ENCODE measurements at regions not wholly inside any gene's neighbourhood (a gene's known extent, or its start where the extent isn't known, plus 50 kb on each side); places are given as distances from the start of the nearest gene placed in this dataset.

DNA sequence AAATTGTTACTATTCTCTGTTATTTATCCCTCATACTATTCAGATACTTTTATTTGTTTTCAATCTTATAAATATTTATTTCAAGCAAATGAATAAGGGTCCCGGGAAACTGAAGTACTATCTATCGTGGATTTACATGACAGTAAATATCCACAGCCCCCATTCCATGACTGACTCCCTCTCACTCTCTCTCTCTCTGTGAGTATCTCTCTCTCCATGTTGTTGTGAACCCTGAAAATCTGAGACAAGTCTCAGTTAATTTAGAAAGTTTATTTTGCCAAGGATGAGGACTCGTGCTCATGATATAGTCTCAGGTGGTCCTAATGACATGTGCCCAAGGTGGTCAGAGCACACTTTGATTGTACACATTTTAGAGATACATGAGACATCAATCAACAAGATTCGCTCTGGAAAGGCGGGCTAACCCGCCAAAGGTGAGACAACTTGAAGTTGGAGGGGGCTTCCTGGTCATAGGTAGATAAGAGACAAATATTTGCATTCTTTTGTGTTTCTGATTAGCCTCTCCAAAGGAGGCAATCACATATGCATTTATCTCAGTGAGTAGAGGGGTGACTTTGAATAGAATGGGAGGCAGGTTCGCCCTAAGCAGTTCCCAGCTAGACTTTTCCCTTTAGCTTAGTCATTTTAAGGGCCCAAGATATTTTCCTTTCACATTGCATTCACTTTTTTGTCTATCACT is 986.4 kb downstream of the NLGN4X start:
- TF ChIP-seq SRF (CRISPR knock-in tag; IDR thresholded peaks at IDR 0.05): no peak
- TF ChIP-seq, protein P1, sequence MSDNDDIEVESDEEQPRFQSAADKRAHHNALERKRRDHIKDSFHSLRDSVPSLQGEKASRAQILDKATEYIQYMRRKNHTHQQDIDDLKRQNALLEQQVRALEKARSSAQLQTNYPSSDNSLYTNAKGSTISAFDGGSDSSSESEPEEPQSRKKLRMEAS (CRISPR knock-in tag; IDR thresholded peaks at IDR 0.05): no peak
- TF ChIP-seq SETDB1 (IDR thresholded peaks at IDR 0.05; ENCODE audit: low read length): no peak
- TF ChIP-seq, protein P2, sequence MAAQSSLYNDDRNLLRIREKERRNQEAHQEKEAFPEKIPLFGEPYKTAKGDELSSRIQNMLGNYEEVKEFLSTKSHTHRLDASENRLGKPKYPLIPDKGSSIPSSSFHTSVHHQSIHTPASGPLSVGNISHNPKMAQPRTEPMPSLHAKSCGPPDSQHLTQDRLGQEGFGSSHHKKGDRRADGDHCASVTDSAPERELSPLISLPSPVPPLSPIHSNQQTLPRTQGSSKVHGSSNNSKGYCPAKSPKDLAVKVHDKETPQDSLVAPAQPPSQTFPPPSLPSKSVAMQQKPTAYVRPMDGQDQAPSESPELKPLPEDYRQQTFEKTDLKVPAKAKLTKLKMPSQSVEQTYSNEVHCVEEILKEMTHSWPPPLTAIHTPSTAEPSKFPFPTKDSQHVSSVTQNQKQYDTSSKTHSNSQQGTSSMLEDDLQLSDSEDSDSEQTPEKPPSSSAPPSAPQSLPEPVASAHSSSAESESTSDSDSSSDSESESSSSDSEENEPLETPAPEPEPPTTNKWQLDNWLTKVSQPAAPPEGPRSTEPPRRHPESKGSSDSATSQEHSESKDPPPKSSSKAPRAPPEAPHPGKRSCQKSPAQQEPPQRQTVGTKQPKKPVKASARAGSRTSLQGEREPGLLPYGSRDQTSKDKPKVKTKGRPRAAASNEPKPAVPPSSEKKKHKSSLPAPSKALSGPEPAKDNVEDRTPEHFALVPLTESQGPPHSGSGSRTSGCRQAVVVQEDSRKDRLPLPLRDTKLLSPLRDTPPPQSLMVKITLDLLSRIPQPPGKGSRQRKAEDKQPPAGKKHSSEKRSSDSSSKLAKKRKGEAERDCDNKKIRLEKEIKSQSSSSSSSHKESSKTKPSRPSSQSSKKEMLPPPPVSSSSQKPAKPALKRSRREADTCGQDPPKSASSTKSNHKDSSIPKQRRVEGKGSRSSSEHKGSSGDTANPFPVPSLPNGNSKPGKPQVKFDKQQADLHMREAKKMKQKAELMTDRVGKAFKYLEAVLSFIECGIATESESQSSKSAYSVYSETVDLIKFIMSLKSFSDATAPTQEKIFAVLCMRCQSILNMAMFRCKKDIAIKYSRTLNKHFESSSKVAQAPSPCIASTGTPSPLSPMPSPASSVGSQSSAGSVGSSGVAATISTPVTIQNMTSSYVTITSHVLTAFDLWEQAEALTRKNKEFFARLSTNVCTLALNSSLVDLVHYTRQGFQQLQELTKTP (IDR thresholded peaks at IDR 0.05; ENCODE audit: low read depth in 1 of 2, partially characterized antibody in 2 of 2): no peak
- TF ChIP-seq CTCF (IDR thresholded peaks at IDR 0.05 in 2 of 3, conservative IDR thresholded peaks at IDR 0.05 in 1 of 3; ENCODE audit: insufficient read depth in 2 of 3, low read depth in 1 of 3, low read length in 3 of 3): no peak
- TF ChIP-seq FOXP4 (CRISPR knock-in tag; IDR thresholded peaks at IDR 0.05; ENCODE audit: borderline replicate concordance): no peak
- no peak for TF ChIP-seq EHMT2 (IDR thresholded peaks at IDR 0.05)
- TF ChIP-seq TCF7 (IDR thresholded peaks at IDR 0.05; ENCODE audit: borderline replicate concordance): no peak
- TF ChIP-seq CHD1 (IDR thresholded peaks at IDR 0.05; ENCODE audit: low read length): no peak
- TF ChIP-seq POLR2A (conservative IDR thresholded peaks at IDR 0.05): no peak
- no peak for TF ChIP-seq EZH2 (IDR thresholded peaks at IDR 0.05; ENCODE audit: borderline replicate concordance, low read depth, low read length)
